ENCODE measurements at regions not wholly inside any gene's neighbourhood (a gene's known extent, or its start where the extent isn't known, plus 50 kb on each side); places are given as distances from the start of the nearest gene placed in this dataset.

DNA sequence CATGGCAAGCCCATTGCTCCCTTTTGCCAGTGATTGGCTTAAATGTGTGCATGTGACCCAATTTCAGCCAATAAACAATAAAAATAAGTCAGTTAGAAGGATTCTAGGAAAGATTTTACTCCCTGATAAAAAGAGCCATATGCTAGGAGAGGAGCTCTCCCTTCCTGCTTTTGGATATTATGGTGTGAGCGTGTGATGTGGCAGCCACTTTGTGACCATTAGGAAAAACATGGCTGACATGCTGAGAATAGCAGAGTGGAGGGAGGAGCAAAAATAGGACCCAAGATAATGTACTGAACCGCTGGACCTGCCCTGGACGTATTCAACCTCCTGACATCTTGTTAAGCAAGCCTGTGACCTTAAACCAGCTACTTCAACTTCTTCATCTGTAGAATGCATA is 160.6 kb upstream of the MLN start (continued):
- TF ChIP-seq, protein P1, sequence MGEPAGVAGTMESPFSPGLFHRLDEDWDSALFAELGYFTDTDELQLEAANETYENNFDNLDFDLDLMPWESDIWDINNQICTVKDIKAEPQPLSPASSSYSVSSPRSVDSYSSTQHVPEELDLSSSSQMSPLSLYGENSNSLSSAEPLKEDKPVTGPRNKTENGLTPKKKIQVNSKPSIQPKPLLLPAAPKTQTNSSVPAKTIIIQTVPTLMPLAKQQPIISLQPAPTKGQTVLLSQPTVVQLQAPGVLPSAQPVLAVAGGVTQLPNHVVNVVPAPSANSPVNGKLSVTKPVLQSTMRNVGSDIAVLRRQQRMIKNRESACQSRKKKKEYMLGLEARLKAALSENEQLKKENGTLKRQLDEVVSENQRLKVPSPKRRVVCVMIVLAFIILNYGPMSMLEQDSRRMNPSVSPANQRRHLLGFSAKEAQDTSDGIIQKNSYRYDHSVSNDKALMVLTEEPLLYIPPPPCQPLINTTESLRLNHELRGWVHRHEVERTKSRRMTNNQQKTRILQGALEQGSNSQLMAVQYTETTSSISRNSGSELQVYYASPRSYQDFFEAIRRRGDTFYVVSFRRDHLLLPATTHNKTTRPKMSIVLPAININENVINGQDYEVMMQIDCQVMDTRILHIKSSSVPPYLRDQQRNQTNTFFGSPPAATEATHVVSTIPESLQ (CRISPR knock-in tag; IDR thresholded peaks at IDR 0.05) = no peak
- TF ChIP-seq, protein P2, sequence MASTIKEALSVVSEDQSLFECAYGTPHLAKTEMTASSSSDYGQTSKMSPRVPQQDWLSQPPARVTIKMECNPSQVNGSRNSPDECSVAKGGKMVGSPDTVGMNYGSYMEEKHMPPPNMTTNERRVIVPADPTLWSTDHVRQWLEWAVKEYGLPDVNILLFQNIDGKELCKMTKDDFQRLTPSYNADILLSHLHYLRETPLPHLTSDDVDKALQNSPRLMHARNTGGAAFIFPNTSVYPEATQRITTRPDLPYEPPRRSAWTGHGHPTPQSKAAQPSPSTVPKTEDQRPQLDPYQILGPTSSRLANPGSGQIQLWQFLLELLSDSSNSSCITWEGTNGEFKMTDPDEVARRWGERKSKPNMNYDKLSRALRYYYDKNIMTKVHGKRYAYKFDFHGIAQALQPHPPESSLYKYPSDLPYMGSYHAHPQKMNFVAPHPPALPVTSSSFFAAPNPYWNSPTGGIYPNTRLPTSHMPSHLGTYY (CRISPR knock-in tag; IDR thresholded peaks at IDR 0.05) = no peak
- TF ChIP-seq, protein P3, sequence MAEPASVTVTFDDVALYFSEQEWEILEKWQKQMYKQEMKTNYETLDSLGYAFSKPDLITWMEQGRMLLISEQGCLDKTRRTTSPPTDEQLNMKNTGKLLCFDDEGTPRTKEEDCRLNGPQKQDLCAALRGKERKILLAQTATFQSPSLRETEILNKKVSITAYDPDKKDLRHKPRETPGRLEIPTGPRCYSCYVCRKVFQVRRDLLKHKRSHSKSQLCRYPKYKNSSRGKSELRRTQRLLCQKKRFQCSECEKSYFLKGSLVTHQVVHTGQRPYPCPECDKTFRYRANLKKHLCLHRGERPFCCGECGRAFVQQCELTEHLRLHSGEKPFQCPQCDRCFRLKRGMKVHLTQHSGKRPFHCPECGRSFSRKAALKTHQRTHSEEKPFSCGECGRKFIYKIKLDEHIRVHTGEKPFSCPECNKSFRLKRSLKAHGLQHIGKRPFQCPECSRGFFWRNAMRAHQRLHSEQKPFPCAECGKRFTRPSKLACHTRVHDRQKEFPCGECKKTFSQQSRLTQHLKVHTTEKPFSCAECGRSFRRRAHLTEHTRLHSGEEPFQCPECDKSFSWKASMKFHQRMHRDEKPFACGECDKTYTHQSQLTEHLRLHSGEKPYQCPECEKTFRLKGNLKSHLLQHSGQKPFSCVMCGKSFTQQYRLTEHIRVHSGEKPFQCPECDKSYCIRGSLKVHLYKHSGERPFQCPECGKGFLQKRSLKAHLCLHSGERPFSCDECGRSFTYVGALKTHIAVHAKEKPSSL (CRISPR knock-in tag; conservative IDR thresholded peaks at IDR 0.05) = no peak
- no peak for TF ChIP-seq NR3C1 (CRISPR knock-in tag; conservative IDR thresholded peaks at IDR 0.05; ENCODE audit: low read depth)

DNA sequence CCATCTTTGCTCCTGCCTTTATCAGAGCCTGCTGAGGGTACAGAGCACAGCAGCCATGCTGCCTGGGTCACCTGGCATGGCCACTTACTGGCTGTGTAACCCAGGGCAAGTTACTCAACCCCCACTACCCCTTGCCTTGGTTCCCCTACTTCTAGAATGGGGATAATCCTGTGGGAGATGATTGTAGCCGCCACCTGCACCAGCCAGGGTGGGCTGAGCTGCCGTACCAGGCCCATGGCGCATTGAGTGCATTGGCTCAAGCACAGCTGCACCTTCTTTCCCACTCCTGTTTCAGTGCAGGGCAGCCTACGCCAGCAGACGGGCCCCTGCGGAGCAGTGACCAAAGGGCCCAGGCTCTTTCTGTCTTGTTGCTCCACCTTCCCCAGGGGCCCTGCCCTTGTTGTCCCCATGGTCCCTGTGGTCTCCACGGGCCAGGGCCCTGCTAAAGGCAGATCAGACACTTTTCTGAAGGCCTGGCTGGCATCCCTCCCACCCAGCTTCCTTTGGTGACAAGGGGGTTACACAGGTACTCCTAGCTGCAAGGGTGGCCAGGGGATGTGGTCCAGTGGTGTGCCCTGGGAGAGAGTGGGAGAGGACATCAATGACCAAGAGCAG is 159.4 kb upstream of the MLN start:
- Mint-ChIP-seq H3K4me3 (no peak overlapping the region), H3K9me3 (peaks cover 5% of the 10 kb centered on the region), H3K4me1 (peaks cover 3% of the 10 kb centered on the region), H3K36me3 (no peaks in the 10 kb centered on the region), H3K27ac (no peak overlapping the region), H3K27me3 (ENCODE audit: low read depth) (peaks cover 21% of the 10 kb centered on the region)
- TF ChIP-seq ZNF121 (CRISPR knock-in tag; IDR thresholded peaks at IDR 0.05) = no peak
- TF ChIP-seq, protein P4, sequence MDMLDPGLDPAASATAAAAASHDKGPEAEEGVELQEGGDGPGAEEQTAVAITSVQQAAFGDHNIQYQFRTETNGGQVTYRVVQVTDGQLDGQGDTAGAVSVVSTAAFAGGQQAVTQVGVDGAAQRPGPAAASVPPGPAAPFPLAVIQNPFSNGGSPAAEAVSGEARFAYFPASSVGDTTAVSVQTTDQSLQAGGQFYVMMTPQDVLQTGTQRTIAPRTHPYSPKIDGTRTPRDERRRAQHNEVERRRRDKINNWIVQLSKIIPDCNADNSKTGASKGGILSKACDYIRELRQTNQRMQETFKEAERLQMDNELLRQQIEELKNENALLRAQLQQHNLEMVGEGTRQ (CRISPR knock-in tag; IDR thresholded peaks at IDR 0.05) = no peak
- TF ChIP-seq KAT7 (CRISPR knock-in tag; IDR thresholded peaks at IDR 0.05; ENCODE audit: borderline replicate concordance) = no peak
- no peak for TF ChIP-seq ETV6 (CRISPR knock-in tag; IDR thresholded peaks at IDR 0.05)
- no peak for TF ChIP-seq SP1 (CRISPR knock-in tag; conservative IDR thresholded peaks at IDR 0.05)
- POLR2A ChIA-PET = no interaction called here
- CTCF ChIA-PET = interaction anchor here (6.7 kb wide), 1 partner anchor 65 kb away, joined by 68 read pairs; no protein-coding TSS in a partner anchor
- no peak for DNase-seq (ENCODE audit: low spot score)
- ATAC-seq = no peak

DNA sequence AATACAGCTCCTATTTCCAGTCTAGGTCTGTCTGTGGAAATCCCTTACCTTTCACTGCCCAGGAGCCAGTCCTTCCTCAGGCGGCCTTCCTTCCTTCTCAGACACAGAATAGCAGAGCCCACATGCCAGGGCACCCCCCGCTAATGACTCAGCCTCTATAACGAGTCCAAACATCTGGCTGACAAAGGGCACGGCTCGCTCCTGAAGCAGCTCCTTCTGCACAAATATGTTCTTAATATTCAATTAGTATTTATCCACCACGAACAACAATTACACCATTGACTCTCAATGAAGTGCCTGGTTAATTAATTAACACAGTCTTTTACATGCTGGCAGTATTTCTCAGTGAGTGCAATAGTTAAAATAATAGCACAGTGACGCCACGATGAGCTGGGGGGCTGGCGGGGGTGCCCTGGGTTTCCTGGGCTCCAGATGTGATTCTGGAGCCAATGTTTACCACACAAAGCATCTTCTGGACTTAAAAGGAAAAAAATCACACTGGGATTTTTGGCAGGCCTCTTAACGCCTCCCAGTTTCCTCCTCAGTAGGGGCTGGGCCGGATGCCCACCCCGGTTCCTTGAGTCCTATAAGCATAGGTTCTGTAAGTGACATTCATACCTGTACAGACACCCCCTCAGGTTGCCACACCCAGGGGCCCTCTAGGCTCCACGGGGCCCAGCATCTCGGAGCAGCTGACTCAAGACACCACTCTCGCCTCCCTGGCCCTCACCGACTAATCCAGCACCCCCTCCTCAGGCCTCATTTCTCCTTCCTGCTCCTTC is 158.6 kb upstream of the MLN start:
- Mint-ChIP-seq H3K36me3 (no peaks in the 10 kb centered on the region), H3K4me3 (no peak overlapping the region), H3K4me1 (peaks cover 10% of the 10 kb centered on the region), H3K27me3 (ENCODE audit: low read depth) (peaks cover 16% of the 10 kb centered on the region), H3K27ac (no peak overlapping the region), H3K9me3 (peaks cover 5% of the 10 kb centered on the region)
- DNase-seq (ENCODE audit: low spot score) = no peak
- ATAC-seq = no peak
- POLR2A ChIA-PET = no interaction called here
- TF ChIP-seq ZNF232 (CRISPR knock-in tag; IDR thresholded peaks at IDR 0.05) = no peak
- TF ChIP-seq, protein P5, sequence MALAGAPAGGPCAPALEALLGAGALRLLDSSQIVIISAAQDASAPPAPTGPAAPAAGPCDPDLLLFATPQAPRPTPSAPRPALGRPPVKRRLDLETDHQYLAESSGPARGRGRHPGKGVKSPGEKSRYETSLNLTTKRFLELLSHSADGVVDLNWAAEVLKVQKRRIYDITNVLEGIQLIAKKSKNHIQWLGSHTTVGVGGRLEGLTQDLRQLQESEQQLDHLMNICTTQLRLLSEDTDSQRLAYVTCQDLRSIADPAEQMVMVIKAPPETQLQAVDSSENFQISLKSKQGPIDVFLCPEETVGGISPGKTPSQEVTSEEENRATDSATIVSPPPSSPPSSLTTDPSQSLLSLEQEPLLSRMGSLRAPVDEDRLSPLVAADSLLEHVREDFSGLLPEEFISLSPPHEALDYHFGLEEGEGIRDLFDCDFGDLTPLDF (CRISPR knock-in tag; IDR thresholded peaks at IDR 0.05) = no peak
- CTCF ChIA-PET = interaction anchor here (0.5 to 6.7 kb wide), 3 partner anchors 54 to 67 kb away, joined by 3 to 68 read pairs (median 3); no protein-coding TSS in a partner anchor
